Endothelial cell of umbilical vein (primary cell): ENCODE measurements at regions not wholly inside any gene's neighbourhood (a gene's known extent, or its start where the extent isn't known, plus 50 kb on each side); places are given as distances from the start of the nearest gene placed in this dataset.

Source experiments
- EZH2 ChIP-seq: IDR thresholded peaks from 2 replicates; pipeline ENCODE4 v1.6.1; 2012; ENCODE audit warnings: borderline replicate concordance, low read depth, mild to moderate bottlenecking, moderate library complexity, low read length, inconsistent platforms; ENCODE audit not compliant: severe bottlenecking
- FOS ChIP-seq: IDR thresholded peaks from 2 replicates; pipeline ENCODE4 v1.6.1; 2011; ENCODE audit warnings: mild to moderate bottlenecking, low read length, moderate library complexity, borderline replicate concordance; ENCODE audit not compliant: insufficient read depth
- JUN ChIP-seq: IDR thresholded peaks from 2 replicates; pipeline ENCODE4 v1.6.1; 2011; ENCODE audit warnings: borderline replicate concordance, low read depth; ENCODE audit not compliant: insufficient read length, insufficient read depth
- MAX ChIP-seq: IDR thresholded peaks from 2 replicates; pipeline ENCODE4 v1.6.1; 2011; ENCODE audit not compliant: insufficient read depth, insufficient read length
- POLR2A ChIP-seq: IDR thresholded peaks from 2 replicates; pipeline ENCODE4 v1.6.1; 2012; ENCODE audit warnings: low read depth, mild to moderate bottlenecking, control low read depth, low read length
- POLR2AphosphoS5 ChIP-seq: IDR thresholded peaks from 2 replicates; pipeline ENCODE4 v1.6.1; 2012; ENCODE audit warnings: low read depth, mild to moderate bottlenecking, control low read depth, low read length, moderate library complexity; ENCODE audit not compliant: insufficient read depth
- TF ChIP-seq, protein P1 (sequence below), 2 donors: IDR thresholded peaks; 1 replicate in 1 of 2; 2 replicates in 1 of 2; pipeline ENCODE4 v1.5.1; 2011; ENCODE audit warnings: low read length in 2 of 2, mild to moderate bottlenecking in 2 of 2, moderate library complexity in 2 of 2, control low read depth in 1 of 2, inconsistent platforms in 1 of 2, low read depth in 1 of 2; ENCODE audit not compliant: insufficient read depth in 1 of 2; ENCODE audit errors: extremely low read depth in 1 of 2

DNA sequence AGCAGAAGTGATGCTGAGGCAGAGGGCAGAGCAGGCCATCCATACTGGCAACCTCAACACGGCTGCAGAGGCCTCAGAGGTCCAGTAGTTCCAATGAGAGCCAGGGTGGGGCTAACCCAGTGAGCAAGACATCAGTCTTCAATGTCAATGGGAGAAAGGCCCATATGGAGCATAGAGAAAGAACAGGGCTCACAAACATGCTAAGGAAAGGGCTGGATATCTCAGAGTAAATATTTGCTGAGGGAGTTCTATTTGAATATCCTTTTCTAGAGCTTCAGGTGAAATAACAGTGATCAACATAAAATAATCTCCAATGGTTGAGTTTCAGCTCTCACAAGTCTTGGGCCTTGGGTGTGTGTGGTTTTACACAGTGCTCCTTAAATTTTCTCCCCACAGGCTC, 50.8 kb upstream of the CCDC90B start:
- TF ChIP-seq, protein P1, sequence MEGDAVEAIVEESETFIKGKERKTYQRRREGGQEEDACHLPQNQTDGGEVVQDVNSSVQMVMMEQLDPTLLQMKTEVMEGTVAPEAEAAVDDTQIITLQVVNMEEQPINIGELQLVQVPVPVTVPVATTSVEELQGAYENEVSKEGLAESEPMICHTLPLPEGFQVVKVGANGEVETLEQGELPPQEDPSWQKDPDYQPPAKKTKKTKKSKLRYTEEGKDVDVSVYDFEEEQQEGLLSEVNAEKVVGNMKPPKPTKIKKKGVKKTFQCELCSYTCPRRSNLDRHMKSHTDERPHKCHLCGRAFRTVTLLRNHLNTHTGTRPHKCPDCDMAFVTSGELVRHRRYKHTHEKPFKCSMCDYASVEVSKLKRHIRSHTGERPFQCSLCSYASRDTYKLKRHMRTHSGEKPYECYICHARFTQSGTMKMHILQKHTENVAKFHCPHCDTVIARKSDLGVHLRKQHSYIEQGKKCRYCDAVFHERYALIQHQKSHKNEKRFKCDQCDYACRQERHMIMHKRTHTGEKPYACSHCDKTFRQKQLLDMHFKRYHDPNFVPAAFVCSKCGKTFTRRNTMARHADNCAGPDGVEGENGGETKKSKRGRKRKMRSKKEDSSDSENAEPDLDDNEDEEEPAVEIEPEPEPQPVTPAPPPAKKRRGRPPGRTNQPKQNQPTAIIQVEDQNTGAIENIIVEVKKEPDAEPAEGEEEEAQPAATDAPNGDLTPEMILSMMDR (IDR thresholded peaks at IDR 0.05; ENCODE audit: extremely low read depth in 1 of 2, insufficient read depth in 1 of 2, low read depth in 1 of 2, low read length in 2 of 2): no peak
- no peak for TF ChIP-seq POLR2A
- TF ChIP-seq EZH2: no peak
- TF ChIP-seq FOS: no peak
- no peak for TF ChIP-seq POLR2AphosphoS5
- TF ChIP-seq MAX: no peak
- TF ChIP-seq JUN: no peak
